Activated CD8-positive, alpha-beta memory T cell treated with anti-CD3 and anti-CD28 coated beads, Interleukin-2, amount 10 ng/mL, durations not matched to agents 7 days and 5 days (primary cell): ENCODE measurements at regions not wholly inside any gene's neighbourhood (a gene's known extent, or its start where the extent isn't known, plus 50 kb on each side); places are given as distances from the start of the nearest gene placed in this dataset.
"Not testable (repeated sequence)": the region's sequence is repeated elsewhere in the genome, so short reads cannot be mapped to it uniquely, and the experiment has no call there.

Experiments
- ATAC-seq: fragments of 150-1000 bp; cut with Tn5 transposase; one replicate; pipeline ENCODE4 v1.10.0; 2021; ENCODE audit warnings: moderate library complexity
- CTCF ChIA-PET: fragments of 350-600 bp; sonication (Branson Sonifier 250); formaldehyde crosslinking; loops from one replicate; lab custom pipeline; 2021; ENCODE audit warnings: antibody characterized with exemption; lab: Charles Lee
- DNase-seq: peaks from one replicate; pipeline ENCODE4 v3.0.0-alpha.2; 2020
- H3K27ac Mint-ChIP-seq: one replicate; pipeline ENCODE4 v1.8.0; 2021; ENCODE audit warnings: mild to moderate bottlenecking, mixed read lengths
- H3K27me3 Mint-ChIP-seq: one replicate; pipeline ENCODE4 v1.8.0; 2021; ENCODE audit warnings: mixed read lengths
- H3K36me3 Mint-ChIP-seq: one replicate; pipeline ENCODE4 v1.8.0; 2021; ENCODE audit warnings: mild to moderate bottlenecking, mixed read lengths
- H3K4me1 Mint-ChIP-seq: one replicate; pipeline ENCODE4 v1.8.0; 2021; ENCODE audit warnings: mixed read lengths
- H3K4me3 Mint-ChIP-seq: one replicate; pipeline ENCODE4 v1.8.0; 2021; ENCODE audit warnings: mild to moderate bottlenecking, moderate library complexity, mixed read lengths
- H3K9me3 Mint-ChIP-seq: one replicate; pipeline ENCODE4 v1.8.0; 2022; ENCODE audit warnings: low read depth, mixed read lengths

DNA sequence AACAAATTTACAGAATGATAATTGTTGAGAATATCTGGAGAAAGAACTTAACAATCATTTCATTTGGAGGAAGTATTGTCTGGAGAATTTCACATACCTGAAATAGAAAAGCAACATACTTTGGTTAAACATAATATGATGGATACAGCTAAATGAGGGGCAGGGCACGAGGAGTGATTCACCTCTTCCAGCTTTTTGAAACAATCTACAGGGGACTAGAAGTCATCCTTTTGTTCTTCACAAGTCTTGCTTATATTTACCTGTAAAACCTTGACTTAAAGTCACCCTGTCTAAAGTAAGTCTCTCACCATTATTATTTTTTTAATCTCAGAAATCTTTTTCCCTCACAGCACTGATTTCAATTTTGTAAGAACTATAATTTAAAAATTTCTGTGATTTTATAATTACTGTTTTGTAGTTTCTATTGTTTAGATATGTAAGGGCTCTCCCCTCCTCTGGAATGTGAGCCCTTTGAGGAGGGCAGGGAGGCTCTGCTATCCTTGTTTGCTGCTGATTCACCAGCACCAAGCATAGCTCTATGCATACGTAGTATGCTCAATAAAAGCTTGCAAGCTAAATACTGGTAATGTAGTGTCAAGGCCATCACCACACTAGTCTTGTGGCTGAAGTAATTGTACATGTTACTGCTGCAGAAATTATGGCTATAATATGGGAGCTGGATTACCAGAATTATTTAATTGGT is 193.9 kb upstream of the THRB start:
- no peak for ATAC-seq
- Mint-ChIP-seq H3K27ac (no peak overlapping the region), H3K4me3 (no peak overlapping the region), H3K4me1 (peaks cover 9% of the 10 kb centered on the region), H3K9me3 (no peaks in the 10 kb centered on the region), H3K27me3 (peaks cover 57% of the 10 kb centered on the region), H3K36me3 (no peaks in the 10 kb centered on the region)
- CTCF ChIA-PET, result no interaction called here
- DNase-seq, result no peak

DNA sequence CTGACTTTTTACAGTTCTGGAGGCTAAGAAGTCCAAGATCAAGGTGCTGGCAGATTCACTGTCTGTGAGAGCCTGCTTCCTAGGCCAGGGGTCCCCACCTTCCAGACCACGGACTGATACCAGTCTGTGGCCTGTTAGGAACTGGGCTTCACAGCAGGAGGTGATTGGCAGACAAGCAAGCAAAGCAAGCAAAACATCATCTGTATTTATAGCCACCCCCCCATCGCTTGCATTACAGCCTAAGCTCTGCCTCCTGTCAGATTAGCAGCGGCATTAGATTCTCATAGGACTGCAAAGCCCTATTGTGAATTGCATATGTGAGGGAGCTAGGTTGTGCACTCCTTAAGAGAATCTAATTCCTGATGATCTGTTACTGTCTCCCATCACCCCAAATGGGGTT is 194.7 kb upstream of the THRB start:
- Mint-ChIP-seq H3K27me3 (peaks cover 53% of the 10 kb centered on the region), H3K4me3 (no peak overlapping the region), H3K4me1 (peaks cover 9% of the 10 kb centered on the region), H3K9me3 (no peaks in the 10 kb centered on the region), H3K36me3 (no peaks in the 10 kb centered on the region), H3K27ac (no peak overlapping the region)
- ATAC-seq (no peak), DNase-seq (no peak)
- CTCF ChIA-PET, result no interaction called here

DNA sequence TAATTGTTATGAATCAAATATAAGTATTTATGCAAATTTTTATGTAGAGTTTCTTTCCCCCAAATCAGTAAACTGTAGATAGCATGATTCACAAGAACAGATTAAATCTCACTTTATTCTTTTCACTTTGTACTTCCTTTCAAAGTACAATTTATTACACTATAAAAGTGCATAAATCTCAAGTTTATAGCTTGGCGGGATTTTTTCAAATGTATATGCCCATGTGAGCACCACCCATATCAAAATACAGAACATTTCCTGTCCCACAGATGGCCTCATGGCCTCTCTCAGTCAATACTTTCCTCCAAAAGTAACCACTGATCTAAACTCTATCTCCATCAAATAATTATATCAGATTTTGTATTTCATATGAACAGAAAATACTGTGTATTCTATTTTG is 196.1 kb upstream of the THRB start:
- Mint-ChIP-seq H3K27me3 (peaks cover 47% of the 10 kb centered on the region), H3K27ac (no peak overlapping the region), H3K9me3 (no peaks in the 10 kb centered on the region), H3K4me3 (no peak overlapping the region), H3K36me3 (no peaks in the 10 kb centered on the region), H3K4me1 (peaks cover 9% of the 10 kb centered on the region)
- CTCF ChIA-PET, result no interaction called here
- DNase-seq (no peak), ATAC-seq (no peak)

DNA sequence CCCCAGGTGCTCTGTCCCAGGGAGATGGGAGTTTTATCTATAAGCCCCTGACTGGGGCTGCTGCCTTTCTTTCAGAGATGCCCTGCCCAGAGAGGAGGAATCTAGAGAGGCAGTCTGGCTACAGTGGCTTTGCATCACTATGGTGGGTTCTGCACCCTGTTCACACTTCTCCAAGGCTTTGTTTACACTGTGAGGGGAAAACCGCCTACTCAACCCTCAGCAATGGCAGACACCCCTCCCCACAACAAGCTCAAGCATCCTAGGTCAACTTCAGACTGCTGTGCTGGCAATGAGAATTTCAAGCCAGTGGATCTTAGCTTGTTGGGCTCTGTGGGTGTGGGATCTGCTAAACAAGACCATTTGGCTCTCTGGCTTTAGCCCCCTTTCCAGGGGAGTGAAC is 204.4 kb upstream of the THRB start:
- ATAC-seq, H3K36me3 Mint-ChIP-seq, H3K27ac Mint-ChIP-seq, H3K4me3 Mint-ChIP-seq, DNase-seq, H3K4me1 Mint-ChIP-seq, H3K9me3 Mint-ChIP-seq, CTCF ChIA-PET: not testable (repeated sequence)
- H3K27me3 Mint-ChIP-seq, result peaks cover 15% of the 10 kb centered on the region

DNA sequence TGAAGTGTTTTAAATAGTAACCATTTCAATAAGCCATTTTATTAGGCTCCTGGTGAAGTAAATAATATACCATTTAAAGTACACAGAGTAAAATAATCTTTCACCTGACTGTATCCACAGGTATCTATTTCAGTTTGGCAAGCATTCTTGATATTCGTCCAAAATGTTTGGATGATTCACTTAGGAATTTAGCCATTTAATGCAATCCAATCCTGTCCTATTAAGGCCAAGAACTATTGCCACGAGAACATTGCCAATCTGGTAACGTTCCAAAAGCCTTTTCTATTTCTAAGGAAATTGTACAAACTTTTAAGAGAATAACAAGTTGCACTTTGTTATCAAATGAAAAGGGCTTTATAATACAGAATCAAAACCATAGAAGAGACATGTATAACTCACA is 209.8 kb upstream of the THRB start:
- no peaks in the 10 kb centered on the region for H3K4me1 Mint-ChIP-seq
- H3K9me3 Mint-ChIP-seq, result no peaks in the 10 kb centered on the region
- CTCF ChIA-PET, result no interaction called here
- H3K36me3 Mint-ChIP-seq, result no peaks in the 10 kb centered on the region
- DNase-seq (no peak), ATAC-seq (no peak)
- no peak overlapping the region for H3K27ac Mint-ChIP-seq
- no peak overlapping the region for H3K4me3 Mint-ChIP-seq
- H3K27me3 Mint-ChIP-seq, result no peaks in the 10 kb centered on the region

DNA sequence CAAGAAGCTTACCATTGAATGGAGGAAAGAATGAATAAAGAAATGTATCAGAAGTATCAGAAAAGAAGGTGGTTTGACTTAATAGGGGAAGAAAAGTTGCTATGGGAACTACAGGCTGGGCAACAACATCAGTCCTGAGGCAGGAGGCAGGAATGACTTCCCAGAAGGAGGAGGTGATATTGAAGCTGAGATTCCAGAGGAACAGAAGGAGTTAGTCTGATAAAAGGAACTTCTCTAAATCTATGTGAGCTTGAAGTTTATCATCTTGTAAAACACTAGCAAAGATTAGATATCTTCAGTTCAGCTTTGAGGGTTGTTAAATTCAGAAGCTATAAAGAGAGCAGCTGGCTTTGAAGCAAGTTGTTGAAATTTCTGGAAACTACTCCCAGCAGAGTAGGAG is 213.3 kb upstream of the THRB start:
- no peak for DNase-seq
- no peak for ATAC-seq
- Mint-ChIP-seq H3K27ac (no peak overlapping the region), H3K4me3 (no peak overlapping the region), H3K36me3 (no peaks in the 10 kb centered on the region), H3K9me3 (no peaks in the 10 kb centered on the region), H3K4me1 (no peaks in the 10 kb centered on the region), H3K27me3 (no peaks in the 10 kb centered on the region)
- CTCF ChIA-PET, result interaction anchor here (0.6 kb wide), 1 partner anchor 1449 kb away, joined by 3 read pairs; no protein-coding TSS in a partner anchor

- H3K27ac Mint-ChIP-seq, result no peak overlapping the region
- H3K4me1 Mint-ChIP-seq, result no peaks in the 10 kb centered on the region
- CTCF ChIA-PET, result no interaction called here
- H3K36me3 Mint-ChIP-seq, result no peaks in the 10 kb centered on the region
- ATAC-seq, result no peak
- H3K27me3 Mint-ChIP-seq, result no peaks in the 10 kb centered on the region
- DNase-seq, result no peak
- no peaks in the 10 kb centered on the region for H3K9me3 Mint-ChIP-seq
- no peak overlapping the region for H3K4me3 Mint-ChIP-seq
These were observed 215.3 kb upstream of the THRB start for GRCh38 chr3:24709956-24710355.

DNA sequence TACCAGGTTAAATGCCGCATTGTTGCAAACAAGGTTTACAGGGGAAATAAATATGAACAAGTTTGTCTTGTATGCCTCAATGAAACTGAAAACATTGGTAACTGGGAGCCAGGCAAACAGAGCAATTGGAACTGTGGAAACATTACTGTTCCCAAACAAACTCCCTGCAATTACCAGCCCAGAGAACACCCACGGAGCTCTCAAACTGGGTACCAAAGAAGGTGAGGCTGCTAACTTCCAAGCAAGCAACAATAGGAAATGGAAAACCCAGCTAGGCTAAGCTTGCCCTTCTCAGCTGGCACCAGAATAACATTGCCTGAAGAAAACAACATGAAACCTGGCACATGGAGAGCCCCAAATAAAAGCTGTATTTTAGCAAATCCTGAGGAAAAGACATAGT is 218.9 kb upstream of the THRB start:
- ATAC-seq, result no peak
- CTCF ChIA-PET, result no interaction called here
- H3K36me3 Mint-ChIP-seq, result no peaks in the 10 kb centered on the region
- H3K4me1 Mint-ChIP-seq, result no peaks in the 10 kb centered on the region
- H3K9me3 Mint-ChIP-seq, result no peaks in the 10 kb centered on the region
- H3K27me3 Mint-ChIP-seq, result no peaks in the 10 kb centered on the region
- no peak overlapping the region for H3K27ac Mint-ChIP-seq
- no peak overlapping the region for H3K4me3 Mint-ChIP-seq
- DNase-seq, result no peak

GRCh38 chr3:24714436-24714835 is 219.8 kb upstream of the THRB start:
- Mint-ChIP-seq H3K4me1 (no peaks in the 10 kb centered on the region), H3K27me3 (no peaks in the 10 kb centered on the region), H3K4me3 (no peak overlapping the region), H3K27ac (no peak overlapping the region), H3K9me3 (no peaks in the 10 kb centered on the region), H3K36me3 (no peaks in the 10 kb centered on the region)
- CTCF ChIA-PET, result no interaction called here
- DNase-seq, result no peak
- no peak for ATAC-seq

DNA sequence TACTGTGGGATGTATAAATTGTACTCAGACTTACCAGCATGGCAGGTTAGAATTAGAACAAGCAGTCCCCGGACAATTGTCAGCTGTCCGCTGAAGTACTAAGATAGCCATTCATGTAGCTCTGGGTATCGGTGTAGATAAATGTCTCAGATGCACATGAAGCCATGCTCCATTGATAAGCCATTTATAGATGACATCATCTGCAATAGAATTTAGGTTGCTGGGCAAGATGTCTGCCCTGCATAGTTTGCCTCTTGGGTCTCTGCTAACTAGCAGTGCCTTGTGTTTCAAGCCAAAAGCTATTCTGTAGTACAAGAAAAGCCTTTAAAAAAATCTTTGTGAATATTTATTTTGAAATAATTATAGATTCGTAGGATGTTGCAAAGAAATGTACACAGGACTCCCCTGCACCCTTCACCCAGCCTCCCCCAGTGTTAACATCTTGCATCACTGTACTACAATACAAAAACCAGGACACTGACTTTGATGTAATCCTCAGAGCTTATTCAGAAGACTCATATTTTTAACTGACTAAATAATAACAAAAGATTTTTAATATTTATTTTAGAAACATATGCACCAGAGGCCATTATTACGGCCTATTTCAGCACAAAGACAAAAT is 220.6 kb upstream of the THRB start:
- CTCF ChIA-PET, result no interaction called here

DNA sequence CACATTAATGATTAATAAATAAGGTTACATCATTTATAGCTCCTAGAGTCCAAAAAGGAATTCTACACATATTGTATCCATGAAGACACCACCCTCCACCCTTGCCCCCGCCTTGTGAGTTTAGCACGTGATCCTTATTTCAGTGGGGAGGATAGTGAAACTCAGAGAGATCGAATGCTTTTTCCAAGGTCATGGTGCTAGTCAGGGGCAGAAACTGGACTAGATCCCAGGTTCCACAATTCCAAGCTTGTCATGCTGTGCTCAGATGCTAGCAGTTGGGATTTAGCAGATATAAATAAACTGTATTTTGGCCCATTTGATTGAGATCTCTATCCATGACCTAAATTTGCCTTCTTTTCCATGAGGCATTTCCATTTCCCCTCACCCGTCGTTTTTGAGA is 227.4 kb upstream of the THRB start:
- CTCF ChIA-PET, result no interaction called here
- no peaks in the 10 kb centered on the region for H3K36me3 Mint-ChIP-seq
- H3K9me3 Mint-ChIP-seq, result no peaks in the 10 kb centered on the region
- no peak overlapping the region for H3K4me3 Mint-ChIP-seq
- no peaks in the 10 kb centered on the region for H3K4me1 Mint-ChIP-seq
- ATAC-seq (no peak), DNase-seq (no peak)
- no peaks in the 10 kb centered on the region for H3K27me3 Mint-ChIP-seq
- no peak overlapping the region for H3K27ac Mint-ChIP-seq

More for the DNA sequence above, 220.6 kb upstream of the THRB start:
- Mint-ChIP-seq H3K9me3 (no peaks in the 10 kb centered on the region), H3K4me1 (no peaks in the 10 kb centered on the region), H3K27ac (no peak overlapping the region), H3K4me3 (no peak overlapping the region), H3K36me3 (no peaks in the 10 kb centered on the region), H3K27me3 (no peaks in the 10 kb centered on the region)
- ATAC-seq (no peak), DNase-seq (no peak)

GRCh38 chr3:24725514-24726255 is 231.0 kb upstream of the THRB start:
- H3K4me1 Mint-ChIP-seq, result no peaks in the 10 kb centered on the region
- no peak overlapping the region for H3K27ac Mint-ChIP-seq
- H3K9me3 Mint-ChIP-seq, result no peaks in the 10 kb centered on the region
- CTCF ChIA-PET, result no interaction called here
- no peak overlapping the region for H3K4me3 Mint-ChIP-seq
- ATAC-seq, result no peak
- DNase-seq, result no peak
- H3K27me3 Mint-ChIP-seq, result no peaks in the 10 kb centered on the region
- H3K36me3 Mint-ChIP-seq, result no peaks in the 10 kb centered on the region

DNA sequence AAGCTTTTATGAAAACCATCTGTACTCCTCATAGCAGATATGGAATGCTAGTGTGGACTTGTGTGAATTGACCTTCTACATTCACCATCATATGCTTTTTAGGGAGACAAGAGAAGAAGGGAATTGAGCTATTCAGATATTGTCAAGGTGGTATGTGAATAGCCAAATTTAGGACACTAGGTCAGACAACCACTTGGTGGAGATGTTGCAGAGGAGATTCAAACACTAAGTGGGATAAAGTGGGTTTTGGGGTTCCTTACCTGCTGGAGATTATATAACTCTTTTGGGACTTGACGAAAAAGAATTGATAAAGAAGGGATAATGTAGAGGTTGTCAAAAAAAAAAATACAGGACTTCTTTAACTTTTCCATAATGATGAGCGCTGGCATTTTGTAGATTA is 231.8 kb upstream of the THRB start:
- Mint-ChIP-seq H3K36me3 (no peaks in the 10 kb centered on the region), H3K9me3 (no peaks in the 10 kb centered on the region), H3K27ac (no peak overlapping the region), H3K4me3 (no peak overlapping the region), H3K27me3 (no peaks in the 10 kb centered on the region), H3K4me1 (no peaks in the 10 kb centered on the region)
- ATAC-seq (no peak), DNase-seq (no peak)
- CTCF ChIA-PET, result no interaction called here

- Mint-ChIP-seq H3K9me3 (no peaks in the 10 kb centered on the region), H3K4me1 (no peaks in the 10 kb centered on the region), H3K4me3 (no peak overlapping the region), H3K36me3 (no peaks in the 10 kb centered on the region), H3K27ac (no peak overlapping the region), H3K27me3 (no peaks in the 10 kb centered on the region)
- DNase-seq (no peak), ATAC-seq (no peak)
- CTCF ChIA-PET, result no interaction called here
These were observed 235.5 kb upstream of the THRB start for GRCh38 chr3:24730173-24730572.
